ENCODE measurements at regions not wholly inside any gene's neighbourhood (a gene's known extent, or its start where the extent isn't known, plus 50 kb on each side); places are given as distances from the start of the nearest gene placed in this dataset.

DNA sequence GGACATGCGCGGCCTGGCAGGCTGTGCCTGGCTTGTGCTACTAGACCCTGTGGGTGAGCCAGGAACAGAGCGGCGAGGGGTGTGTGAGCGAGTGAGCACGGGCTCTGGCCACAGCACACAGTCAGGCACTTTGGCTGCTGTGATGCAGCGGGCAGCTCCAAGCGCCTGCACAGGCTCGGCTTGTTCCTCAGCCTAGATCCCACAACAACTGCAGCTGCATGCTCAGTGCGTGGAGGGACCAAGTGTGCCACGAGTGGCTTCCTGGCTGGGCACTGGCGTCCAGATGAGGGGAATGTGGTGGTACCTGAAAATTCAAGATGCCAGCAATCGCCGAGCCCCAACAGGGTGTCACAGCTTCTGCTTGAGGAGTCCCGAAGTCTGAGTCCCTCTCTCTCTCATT is 1056.6 kb downstream of the RAPGEF2 start:
- H3K27ac ChIP-seq, result no peak overlapping the region
- H3K27me3 ChIP-seq, result no peaks in the 10 kb centered on the region
- no peaks in the 10 kb centered on the region for H3K4me1 ChIP-seq
- no peak overlapping the region for H3K4me3 ChIP-seq
- H3K36me3 ChIP-seq, result no peaks in the 10 kb centered on the region
- intact Hi-C loops (cut with DNase I), result no loop called here
- TF ChIP-seq, protein P1, sequence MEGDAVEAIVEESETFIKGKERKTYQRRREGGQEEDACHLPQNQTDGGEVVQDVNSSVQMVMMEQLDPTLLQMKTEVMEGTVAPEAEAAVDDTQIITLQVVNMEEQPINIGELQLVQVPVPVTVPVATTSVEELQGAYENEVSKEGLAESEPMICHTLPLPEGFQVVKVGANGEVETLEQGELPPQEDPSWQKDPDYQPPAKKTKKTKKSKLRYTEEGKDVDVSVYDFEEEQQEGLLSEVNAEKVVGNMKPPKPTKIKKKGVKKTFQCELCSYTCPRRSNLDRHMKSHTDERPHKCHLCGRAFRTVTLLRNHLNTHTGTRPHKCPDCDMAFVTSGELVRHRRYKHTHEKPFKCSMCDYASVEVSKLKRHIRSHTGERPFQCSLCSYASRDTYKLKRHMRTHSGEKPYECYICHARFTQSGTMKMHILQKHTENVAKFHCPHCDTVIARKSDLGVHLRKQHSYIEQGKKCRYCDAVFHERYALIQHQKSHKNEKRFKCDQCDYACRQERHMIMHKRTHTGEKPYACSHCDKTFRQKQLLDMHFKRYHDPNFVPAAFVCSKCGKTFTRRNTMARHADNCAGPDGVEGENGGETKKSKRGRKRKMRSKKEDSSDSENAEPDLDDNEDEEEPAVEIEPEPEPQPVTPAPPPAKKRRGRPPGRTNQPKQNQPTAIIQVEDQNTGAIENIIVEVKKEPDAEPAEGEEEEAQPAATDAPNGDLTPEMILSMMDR (IDR thresholded peaks at IDR 0.05), result no peak
- no peak for DNase-seq (ENCODE audit: low spot score in 2 of 2)
- no peaks in the 10 kb centered on the region for H3K9me3 ChIP-seq

DNA sequence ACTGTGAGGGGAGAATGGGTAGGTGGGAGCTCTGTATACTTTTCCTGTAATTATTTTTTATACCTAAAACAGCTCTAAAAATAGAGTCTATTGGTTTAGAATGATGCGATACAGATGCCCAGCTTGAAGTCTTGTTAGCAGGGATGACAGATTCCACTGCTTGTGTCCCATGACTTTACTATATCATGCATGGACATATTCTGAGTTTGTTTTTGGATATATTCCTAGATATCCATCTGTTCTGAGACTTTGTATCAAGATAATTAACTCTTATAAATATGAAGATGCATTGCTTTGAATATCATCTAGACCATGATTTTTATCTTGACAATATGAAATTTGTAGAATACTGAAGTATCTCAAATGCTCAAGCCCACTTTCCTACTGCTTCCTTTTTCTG is 1058.1 kb downstream of the RAPGEF2 start:
- no peak overlapping the region for H3K4me3 ChIP-seq
- H3K27me3 ChIP-seq, result no peaks in the 10 kb centered on the region
- intact Hi-C loops (cut with DNase I), result no loop called here
- no peaks in the 10 kb centered on the region for H3K9me3 ChIP-seq
- H3K36me3 ChIP-seq, result no peaks in the 10 kb centered on the region
- H3K27ac ChIP-seq, result no peak overlapping the region
- H3K4me1 ChIP-seq, result no peaks in the 10 kb centered on the region
- TF ChIP-seq, protein P1 (IDR thresholded peaks at IDR 0.05), result no peak
- DNase-seq (ENCODE audit: low spot score in 2 of 2), result no peak

DNA sequence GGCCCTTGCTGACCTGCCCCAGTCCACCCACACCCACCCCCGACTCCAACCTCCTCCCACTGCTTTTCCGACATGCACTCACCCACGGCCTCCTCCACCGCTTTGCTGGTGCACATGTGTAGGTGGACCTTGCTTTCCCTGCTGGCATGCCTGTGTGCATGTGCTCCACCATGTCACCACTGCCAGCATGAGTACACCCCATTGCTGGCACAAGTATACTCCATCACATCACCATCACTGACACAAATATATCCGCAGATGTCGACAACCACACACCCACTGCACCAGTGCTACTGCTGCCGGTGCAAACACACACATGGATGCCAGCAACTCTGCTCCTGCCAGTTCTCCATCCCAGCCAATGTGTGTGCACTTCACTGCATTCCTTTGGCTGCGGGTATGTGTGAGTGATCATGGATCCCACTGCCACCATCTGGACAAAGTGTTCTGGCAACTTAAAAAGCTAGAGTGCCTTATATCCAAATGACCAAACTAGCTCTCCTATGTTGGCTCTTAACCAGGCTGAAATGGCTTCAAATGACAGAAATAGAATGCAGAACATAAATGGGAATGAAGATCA is 1072.3 kb downstream of the RAPGEF2 start:
- no peak for DNase-seq (ENCODE audit: low spot score in 2 of 2)
- Histone ChIP-seq H3K27ac (no peak overlapping the region), H3K4me3 (no peak overlapping the region), H3K36me3 (no peaks in the 10 kb centered on the region), H3K4me1 (no peaks in the 10 kb centered on the region), H3K9me3 (no peaks in the 10 kb centered on the region), H3K27me3 (no peaks in the 10 kb centered on the region)
- TF ChIP-seq, protein P1 (IDR thresholded peaks at IDR 0.05), result no peak
- intact Hi-C loops (cut with DNase I), result no loop called here

GRCh38 chr4:160180211-160180610 is 1077.3 kb downstream of the RAPGEF2 start:
- Histone ChIP-seq H3K36me3 (no peaks in the 10 kb centered on the region), H3K27me3 (no peaks in the 10 kb centered on the region), H3K4me1 (no peaks in the 10 kb centered on the region), H3K27ac (no peak overlapping the region), H3K9me3 (no peaks in the 10 kb centered on the region), H3K4me3 (no peak overlapping the region)
- intact Hi-C loops (cut with DNase I), result no loop called here
- TF ChIP-seq, protein P1 (IDR thresholded peaks at IDR 0.05), result no peak
- DNase-seq (ENCODE audit: low spot score in 2 of 2), result no peak

- Histone ChIP-seq H3K9me3 (no peaks in the 10 kb centered on the region), H3K4me3 (no peak overlapping the region), H3K27me3 (no peaks in the 10 kb centered on the region), H3K36me3 (no peaks in the 10 kb centered on the region), H3K27ac (no peak overlapping the region), H3K4me1 (no peaks in the 10 kb centered on the region)
- DNase-seq (ENCODE audit: low spot score in 2 of 2), result no peak
- TF ChIP-seq, protein P1 (IDR thresholded peaks at IDR 0.05), result no peak
- intact Hi-C loops (cut with DNase I), result no loop called here
These were observed 1079.8 kb downstream of the RAPGEF2 start for GRCh38 chr4:160182727-160183126.

DNA sequence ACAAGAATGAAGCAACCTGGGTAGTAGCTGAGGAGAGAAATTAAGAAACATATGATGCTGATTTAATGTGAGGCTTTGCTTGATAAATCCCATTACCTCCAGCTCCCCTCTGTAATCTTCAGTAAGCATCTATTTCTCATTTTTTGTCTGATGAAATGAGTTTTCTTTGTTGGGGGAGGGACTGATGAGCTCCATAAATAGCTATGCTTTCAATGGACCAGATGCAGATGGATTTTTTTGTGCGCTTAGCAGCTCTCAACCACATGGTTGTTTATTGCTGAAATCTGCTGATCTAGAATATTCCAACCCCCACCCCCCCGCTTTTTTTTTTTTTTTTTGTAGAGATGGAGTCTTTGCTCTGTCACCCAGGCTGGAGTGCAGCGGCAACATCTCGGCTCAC is 1082.0 kb downstream of the RAPGEF2 start:
- no peaks in the 10 kb centered on the region for H3K9me3 ChIP-seq
- no peaks in the 10 kb centered on the region for H3K27me3 ChIP-seq
- H3K27ac ChIP-seq, result no peak overlapping the region
- no peak overlapping the region for H3K4me3 ChIP-seq
- no peak for DNase-seq (ENCODE audit: low spot score in 2 of 2)
- TF ChIP-seq, protein P1 (IDR thresholded peaks at IDR 0.05), result no peak
- intact Hi-C loops (cut with DNase I), result no loop called here
- no peaks in the 10 kb centered on the region for H3K4me1 ChIP-seq
- no peaks in the 10 kb centered on the region for H3K36me3 ChIP-seq

Data from ascending aorta (tissue), 2 donors.